DND-41 (cell line): ENCODE measurements at regions not wholly inside any gene's neighbourhood (a gene's known extent, or its start where the extent isn't known, plus 50 kb on each side); places are given as distances from the start of the nearest gene placed in this dataset.

Experiments
- ATAC-seq: fragments of 200-7000 bp; cut with Tn5 transposase; 3 replicates; pipeline ENCODE4 v1.9.1; 2021; ENCODE audit warnings: low read depth; ENCODE audit not compliant: insufficient read depth
- DNase-seq: peaks from one replicate; pipeline ENCODE4 v3.0.0-alpha.2; 2020
- H2AFZ ChIP-seq: 2 replicates; pipeline ENCODE4 v1.6.0; 2012; ENCODE audit warnings: low read depth, low read length
- H3K27ac ChIP-seq: 2 replicates; pipeline ENCODE4 v1.5.1; 2012; ENCODE audit warnings: low read length, inconsistent platforms
- H3K27me3 ChIP-seq: fragments of 200-600 bp; sonication (generic); 2 replicates; pipeline ENCODE4 v1.6.0; 2012; ENCODE audit warnings: low read length, mild to moderate bottlenecking, inconsistent platforms; ENCODE audit not compliant: insufficient read depth, poor library complexity
- H3K36me3 ChIP-seq: 2 replicates; pipeline ENCODE4 v1.5.1; 2012; ENCODE audit warnings: low read length, inconsistent platforms; ENCODE audit not compliant: insufficient read depth
- H3K4me1 ChIP-seq: 2 replicates; pipeline ENCODE4 v1.5.1; 2012; ENCODE audit warnings: mild to moderate bottlenecking, low read length; ENCODE audit not compliant: insufficient read depth
- H3K4me2 ChIP-seq: 2 replicates; pipeline ENCODE4 v1.6.0; 2012; ENCODE audit warnings: mild to moderate bottlenecking, moderate library complexity, low read length, inconsistent platforms; ENCODE audit not compliant: insufficient read depth
- H3K4me3 ChIP-seq, 2 experiments: fragments of 200-600 bp in 1 of 2; shearing (Covaris generic) in 1 of 2; 2 replicates each; pipeline ENCODE4 v1.5.1; 2012 to 2016; ENCODE audit warnings: inconsistent platforms in 2 of 2, low read length in 2 of 2, mild to moderate bottlenecking in 2 of 2, low read depth in 1 of 2, moderate library complexity in 1 of 2
- H3K79me2 ChIP-seq: 2 replicates; pipeline ENCODE4 v1.6.0; 2012; ENCODE audit warnings: low read length, inconsistent platforms; ENCODE audit not compliant: insufficient read depth
- H3K9ac ChIP-seq: 2 replicates; pipeline ENCODE4 v1.6.0; 2012; ENCODE audit warnings: low read depth, mild to moderate bottlenecking, inconsistent platforms, low read length, moderate library complexity
- H3K9me3 ChIP-seq: 2 replicates; pipeline ENCODE4 v1.5.1; 2012; ENCODE audit warnings: low read length, moderate library complexity, mild to moderate bottlenecking, inconsistent platforms; ENCODE audit not compliant: insufficient read depth, severe bottlenecking
- H4K20me1 ChIP-seq: 2 replicates; pipeline ENCODE4 v1.6.0; 2012; ENCODE audit warnings: low read length; ENCODE audit not compliant: insufficient read depth
- EZH2 ChIP-seq: IDR thresholded peaks from 3 replicates; pipeline ENCODE4 v1.6.1; 2012; ENCODE audit warnings: borderline replicate concordance, low read depth, mild to moderate bottlenecking, moderate library complexity, low read length, inconsistent platforms; ENCODE audit not compliant: severe bottlenecking
- TF ChIP-seq, protein P1 (sequence below): IDR thresholded peaks from 2 replicates; pipeline ENCODE4 v1.5.1; 2012; ENCODE audit warnings: borderline replicate concordance, low read length, moderate library complexity, mild to moderate bottlenecking; ENCODE audit not compliant: poor library complexity, severe bottlenecking; ENCODE audit errors: extremely low read depth

DNA sequence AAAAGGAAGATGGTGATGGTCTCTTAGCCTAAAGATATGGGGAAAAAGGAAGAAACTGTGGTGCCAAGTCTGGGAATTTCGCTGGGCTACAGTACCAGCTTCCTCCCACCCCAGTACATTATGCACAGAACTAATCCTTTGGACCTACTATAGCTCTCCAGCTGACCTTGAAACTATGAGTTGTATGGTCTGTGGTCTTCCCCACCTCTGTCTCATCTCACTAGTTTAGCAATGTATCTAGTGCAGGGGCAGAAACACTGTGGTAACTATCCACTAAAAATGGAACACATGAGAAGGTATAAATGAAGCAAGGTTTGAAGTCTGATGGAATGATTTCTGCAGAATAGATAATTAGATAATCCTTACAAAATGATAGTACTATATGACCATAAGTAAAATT lies 190.4 kb upstream of the CCDC150 start:
- no peak overlapping the region for H3K9ac ChIP-seq
- H3K79me2 ChIP-seq, result no peaks in the 10 kb centered on the region
- no peak overlapping the region for H3K4me2 ChIP-seq
- no peak overlapping the region for H3K27ac ChIP-seq
- TF ChIP-seq, protein P1, sequence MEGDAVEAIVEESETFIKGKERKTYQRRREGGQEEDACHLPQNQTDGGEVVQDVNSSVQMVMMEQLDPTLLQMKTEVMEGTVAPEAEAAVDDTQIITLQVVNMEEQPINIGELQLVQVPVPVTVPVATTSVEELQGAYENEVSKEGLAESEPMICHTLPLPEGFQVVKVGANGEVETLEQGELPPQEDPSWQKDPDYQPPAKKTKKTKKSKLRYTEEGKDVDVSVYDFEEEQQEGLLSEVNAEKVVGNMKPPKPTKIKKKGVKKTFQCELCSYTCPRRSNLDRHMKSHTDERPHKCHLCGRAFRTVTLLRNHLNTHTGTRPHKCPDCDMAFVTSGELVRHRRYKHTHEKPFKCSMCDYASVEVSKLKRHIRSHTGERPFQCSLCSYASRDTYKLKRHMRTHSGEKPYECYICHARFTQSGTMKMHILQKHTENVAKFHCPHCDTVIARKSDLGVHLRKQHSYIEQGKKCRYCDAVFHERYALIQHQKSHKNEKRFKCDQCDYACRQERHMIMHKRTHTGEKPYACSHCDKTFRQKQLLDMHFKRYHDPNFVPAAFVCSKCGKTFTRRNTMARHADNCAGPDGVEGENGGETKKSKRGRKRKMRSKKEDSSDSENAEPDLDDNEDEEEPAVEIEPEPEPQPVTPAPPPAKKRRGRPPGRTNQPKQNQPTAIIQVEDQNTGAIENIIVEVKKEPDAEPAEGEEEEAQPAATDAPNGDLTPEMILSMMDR, result no peak
- TF ChIP-seq EZH2, result no peak
- H3K36me3 ChIP-seq, result no peaks in the 10 kb centered on the region
- H3K9me3 ChIP-seq, result no peaks in the 10 kb centered on the region
- no peak for ATAC-seq
- no peaks in the 10 kb centered on the region for H4K20me1 ChIP-seq
- peaks cover 3% of the 10 kb centered on the region; the same call in 1 of the 2 replicates for H3K4me1 ChIP-seq
- no peak for DNase-seq
- H3K4me3 ChIP-seq, result no peak overlapping the region
- no peaks in the 10 kb centered on the region for H3K27me3 ChIP-seq
- H2AFZ ChIP-seq, result no peak overlapping the region

DNA sequence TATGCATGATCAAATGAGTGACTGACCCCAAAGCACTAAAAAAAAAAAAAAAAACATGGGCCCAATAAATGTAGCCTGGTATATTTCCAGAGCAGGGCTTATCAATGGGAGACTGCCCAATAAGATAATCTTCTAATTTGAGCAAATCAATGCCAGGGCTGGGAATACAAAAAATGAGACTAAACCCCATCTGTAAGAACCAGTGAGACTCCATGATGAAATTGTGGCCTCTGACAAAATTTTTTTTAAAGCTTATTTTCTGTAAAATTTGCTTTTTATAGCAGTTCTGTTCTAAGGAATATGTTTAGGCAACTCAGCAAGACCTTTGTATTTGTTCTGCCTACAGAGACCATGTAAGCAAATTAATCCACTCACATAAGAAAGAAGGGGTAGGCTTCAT lies 186.8 kb upstream of the CCDC150 start:
- no peak for TF ChIP-seq EZH2
- TF ChIP-seq, protein P1, result no peak
- Histone ChIP-seq H3K79me2 (no peaks in the 10 kb centered on the region), H2AFZ (no peak overlapping the region), H3K9ac (no peak overlapping the region), H3K9me3 (no peaks in the 10 kb centered on the region), H3K4me1 (peaks cover 3% of the 10 kb centered on the region; the same call in 1 of the 2 replicates), H3K27me3 (no peaks in the 10 kb centered on the region), H3K4me2 (no peak overlapping the region), H4K20me1 (no peaks in the 10 kb centered on the region), H3K27ac (no peak overlapping the region), H3K4me3 (no peak overlapping the region), H3K36me3 (no peaks in the 10 kb centered on the region)
- DNase-seq, result no peak
- ATAC-seq, result no peak

DNA sequence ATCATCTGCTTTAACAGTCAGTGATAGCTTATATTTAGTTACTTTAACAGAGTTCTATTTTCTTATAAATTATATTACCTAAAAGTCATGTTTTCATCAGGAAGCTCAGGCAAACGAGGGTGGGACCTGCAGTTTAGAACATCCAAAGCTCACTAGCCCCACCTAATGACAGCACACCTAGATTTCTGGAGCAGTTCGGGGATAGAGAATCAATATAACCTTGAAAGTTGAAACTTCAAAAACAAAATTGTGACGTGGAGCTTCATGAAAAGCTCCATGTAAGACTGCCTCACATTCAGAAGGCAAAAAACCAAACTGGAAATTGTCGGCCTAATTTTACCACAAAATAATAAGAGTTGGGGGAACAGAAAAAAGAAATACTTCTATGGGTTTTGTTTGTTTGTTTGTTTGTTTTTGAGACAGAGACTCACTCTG lies 185.9 kb upstream of the CCDC150 start:
- H3K9ac ChIP-seq, result no peak overlapping the region
- no peak for TF ChIP-seq EZH2
- TF ChIP-seq, protein P1, result peak; percentile 76
- H3K79me2 ChIP-seq, result no peaks in the 10 kb centered on the region
- H2AFZ ChIP-seq, result peak overlapping the region; percentile 28; the same call in 1 of the 2 replicates
- no peaks in the 10 kb centered on the region for H4K20me1 ChIP-seq
- H3K27ac ChIP-seq, result no peak overlapping the region
- H3K4me3 ChIP-seq, result no peak overlapping the region
- no peaks in the 10 kb centered on the region for H3K27me3 ChIP-seq
- H3K36me3 ChIP-seq, result no peaks in the 10 kb centered on the region
- DNase-seq, result peak; percentile 70
- no peak overlapping the region for H3K4me2 ChIP-seq
- no peaks in the 10 kb centered on the region for H3K9me3 ChIP-seq
- peaks cover 3% of the 10 kb centered on the region; the same call in 1 of the 2 replicates for H3K4me1 ChIP-seq
- ATAC-seq, result peak; percentile 90

DNA sequence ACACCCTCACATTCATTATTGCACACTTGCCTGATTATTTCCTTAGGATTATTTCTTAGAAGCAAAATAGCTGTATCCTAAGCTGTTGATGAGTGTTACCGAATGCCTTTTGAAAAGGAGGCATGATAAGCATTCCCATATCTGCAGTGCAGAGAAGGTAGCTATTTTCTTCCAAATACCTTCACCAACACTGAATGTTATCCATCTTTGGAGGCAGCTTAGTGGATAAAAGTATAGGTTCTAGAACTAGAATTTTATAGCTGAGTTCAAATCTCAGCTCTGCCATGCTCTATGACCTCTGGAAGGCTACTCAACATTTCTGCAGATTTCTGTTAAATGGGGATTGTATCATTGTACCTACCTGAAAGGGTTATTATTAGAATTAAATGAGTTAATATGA lies 185.0 kb upstream of the CCDC150 start:
- Histone ChIP-seq H2AFZ (no peak overlapping the region), H3K9me3 (no peaks in the 10 kb centered on the region), H3K4me2 (no peak overlapping the region), H3K9ac (no peak overlapping the region), H3K27ac (no peak overlapping the region), H3K79me2 (no peaks in the 10 kb centered on the region), H3K27me3 (no peaks in the 10 kb centered on the region), H3K4me1 (peaks cover 3% of the 10 kb centered on the region; the same call in 1 of the 2 replicates), H3K4me3 (no peak overlapping the region), H4K20me1 (no peaks in the 10 kb centered on the region), H3K36me3 (no peaks in the 10 kb centered on the region)
- DNase-seq (no peak), ATAC-seq (no peak)
- no peak for TF ChIP-seq EZH2
- TF ChIP-seq, protein P1, result no peak
